K562 (cell line): ENCODE measurements at regions not wholly inside any gene's neighbourhood (a gene's known extent, or its start where the extent isn't known, plus 50 kb on each side); places are given as distances from the start of the nearest gene placed in this dataset.

Experiments used
- SIN3A ChIP-seq, 2 experiments: fragments of 150-350 bp in 1 of 2; IDR thresholded peaks; 2 replicates each; pipeline ENCODE4 v1.6.1; 2011 to 2016; ENCODE audit warnings: borderline replicate concordance in 2 of 2, low read depth in 2 of 2, low read length in 2 of 2, mild to moderate bottlenecking in 2 of 2, moderate library complexity in 2 of 2; ENCODE audit not compliant: control insufficient read depth in 1 of 2
- ZNF766 ChIP-seq: fragments of 200-800 bp; sonication (Bioruptor generic); conservative IDR thresholded peaks from 2 replicates; pipeline ENCODE4 v1.6.1; 2016; ENCODE audit warnings: missing genetic modification characterization, missing compliant biosample characterization
- TF ChIP-seq, protein P1 (sequence below), 2 experiments: IDR thresholded peaks in 1 of 2; conservative IDR thresholded peaks in 1 of 2; 2 replicates each; pipeline ENCODE4 v1.6.1; 2016; ENCODE audit warnings: low read depth in 2 of 2, mild to moderate bottlenecking in 1 of 2, missing compliant biosample characterization in 1 of 2, missing genetic modification characterization in 1 of 2, moderate library complexity in 1 of 2
- TF ChIP-seq, protein P2 (sequence below), 3 experiments: IDR thresholded peaks in 2 of 3; conservative IDR thresholded peaks in 1 of 3; 2 replicates each; pipeline ENCODE4 v1.5.1; 2011 to 2012; ENCODE audit warnings: low read length in 3 of 3, mild to moderate bottlenecking in 3 of 3, control low read depth in 2 of 3, improper control_type of control experiment in 1 of 3, inconsistent platforms in 1 of 3, low read depth in 1 of 3, mixed read lengths in 1 of 3, moderate library complexity in 1 of 3; ENCODE audit not compliant: insufficient read depth in 2 of 3

DNA sequence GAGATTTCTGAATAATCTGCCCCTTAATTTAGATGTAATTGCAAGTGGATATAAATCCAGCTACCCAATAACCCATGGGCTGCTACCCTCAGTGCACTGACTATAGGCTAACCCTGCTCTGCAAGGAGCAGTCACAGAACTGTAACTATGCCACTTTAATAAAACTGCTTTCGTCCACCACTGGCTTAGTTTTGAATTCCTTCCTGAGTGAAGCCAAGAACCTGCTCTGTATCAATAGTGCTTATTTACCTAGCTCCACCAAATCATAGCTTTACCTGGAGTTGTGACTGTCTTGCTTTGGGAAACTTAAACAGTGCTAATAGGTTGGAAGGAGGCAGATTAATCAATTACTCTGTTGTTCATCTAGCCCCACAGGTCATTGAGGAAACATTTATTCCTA lies 1524.4 kb upstream of the SEL1L start:
- TF ChIP-seq ZNF766 (CRISPR knock-in tag): no peak
- TF ChIP-seq SIN3A (IDR thresholded peaks at IDR 0.05; ENCODE audit: borderline replicate concordance in 2 of 2, control insufficient read depth in 1 of 2, low read depth in 2 of 2, low read length in 2 of 2): no peak
- TF ChIP-seq, protein P1, sequence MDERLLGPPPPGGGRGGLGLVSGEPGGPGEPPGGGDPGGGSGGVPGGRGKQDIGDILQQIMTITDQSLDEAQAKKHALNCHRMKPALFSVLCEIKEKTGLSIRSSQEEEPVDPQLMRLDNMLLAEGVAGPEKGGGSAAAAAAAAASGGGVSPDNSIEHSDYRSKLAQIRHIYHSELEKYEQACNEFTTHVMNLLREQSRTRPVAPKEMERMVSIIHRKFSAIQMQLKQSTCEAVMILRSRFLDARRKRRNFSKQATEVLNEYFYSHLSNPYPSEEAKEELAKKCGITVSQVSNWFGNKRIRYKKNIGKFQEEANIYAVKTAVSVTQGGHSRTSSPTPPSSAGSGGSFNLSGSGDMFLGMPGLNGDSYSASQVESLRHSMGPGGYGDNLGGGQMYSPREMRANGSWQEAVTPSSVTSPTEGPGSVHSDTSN (CRISPR knock-in tag; IDR thresholded peaks at IDR 0.05; ENCODE audit: low read depth): no peak
- TF ChIP-seq, protein P1 (tag; conservative IDR thresholded peaks at IDR 0.05; ENCODE audit: low read depth): no peak
- TF ChIP-seq, protein P2, sequence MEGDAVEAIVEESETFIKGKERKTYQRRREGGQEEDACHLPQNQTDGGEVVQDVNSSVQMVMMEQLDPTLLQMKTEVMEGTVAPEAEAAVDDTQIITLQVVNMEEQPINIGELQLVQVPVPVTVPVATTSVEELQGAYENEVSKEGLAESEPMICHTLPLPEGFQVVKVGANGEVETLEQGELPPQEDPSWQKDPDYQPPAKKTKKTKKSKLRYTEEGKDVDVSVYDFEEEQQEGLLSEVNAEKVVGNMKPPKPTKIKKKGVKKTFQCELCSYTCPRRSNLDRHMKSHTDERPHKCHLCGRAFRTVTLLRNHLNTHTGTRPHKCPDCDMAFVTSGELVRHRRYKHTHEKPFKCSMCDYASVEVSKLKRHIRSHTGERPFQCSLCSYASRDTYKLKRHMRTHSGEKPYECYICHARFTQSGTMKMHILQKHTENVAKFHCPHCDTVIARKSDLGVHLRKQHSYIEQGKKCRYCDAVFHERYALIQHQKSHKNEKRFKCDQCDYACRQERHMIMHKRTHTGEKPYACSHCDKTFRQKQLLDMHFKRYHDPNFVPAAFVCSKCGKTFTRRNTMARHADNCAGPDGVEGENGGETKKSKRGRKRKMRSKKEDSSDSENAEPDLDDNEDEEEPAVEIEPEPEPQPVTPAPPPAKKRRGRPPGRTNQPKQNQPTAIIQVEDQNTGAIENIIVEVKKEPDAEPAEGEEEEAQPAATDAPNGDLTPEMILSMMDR (IDR thresholded peaks at IDR 0.05 in 2 of 3, conservative IDR thresholded peaks at IDR 0.05 in 1 of 3; ENCODE audit: insufficient read depth in 2 of 3, low read depth in 1 of 3, low read length in 3 of 3): no peak
